ENCODE measurements at regions not wholly inside any gene's neighbourhood (a gene's known extent, or its start where the extent isn't known, plus 50 kb on each side); places are given as distances from the start of the nearest gene placed in this dataset.

DNA sequence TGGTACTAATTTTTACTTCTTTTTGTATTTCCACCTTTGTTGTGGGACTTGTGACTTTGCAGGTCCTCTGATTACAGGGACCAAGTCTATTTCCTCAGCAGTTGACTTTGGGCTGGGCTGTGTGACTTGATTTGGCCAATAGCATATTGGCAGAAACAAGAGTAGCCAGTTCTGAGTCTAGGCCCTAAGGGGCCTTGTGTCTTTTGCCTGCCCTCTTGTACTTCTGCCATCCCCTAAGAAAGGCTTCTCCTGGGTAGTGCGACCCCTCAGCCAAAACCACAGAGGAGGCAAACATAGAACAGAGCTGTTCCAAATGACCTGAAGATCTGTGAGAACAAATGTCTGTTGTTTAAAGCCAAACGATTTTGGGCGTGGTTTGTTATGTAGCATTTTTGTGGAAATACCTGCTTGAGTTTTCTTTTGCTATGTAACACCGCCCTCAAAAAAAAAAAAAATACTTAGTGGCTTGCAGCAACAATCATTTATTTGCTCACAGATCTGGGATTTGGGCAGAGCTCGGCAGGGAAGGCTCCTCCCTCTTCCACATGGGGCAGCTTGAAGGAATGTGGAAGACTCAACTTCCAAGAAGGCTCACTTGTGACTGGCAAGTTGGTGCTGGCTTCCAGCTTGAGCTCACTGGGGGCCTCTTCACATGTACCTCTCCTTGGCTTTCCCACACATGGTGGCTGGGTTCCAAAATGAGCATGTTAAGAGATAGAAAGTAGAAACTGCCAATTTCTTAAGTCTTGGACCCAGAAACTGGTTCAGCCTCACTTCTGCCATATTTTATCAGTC lies 423.0 kb upstream of the CNKSR2 start:
- no peak overlapping the region for H3K27ac ChIP-seq
- no peak for DNase-seq
- no peaks in the 10 kb centered on the region for H3K9me2 ChIP-seq (ENCODE audit: insufficient read depth)
- H3K27me3 ChIP-seq (ENCODE audit: insufficient read depth, low read depth) = no peaks in the 10 kb centered on the region
- H3K4me3 ChIP-seq = no peak overlapping the region
- no peaks in the 10 kb centered on the region for H3K79me2 ChIP-seq (ENCODE audit: low read depth)
- no peak overlapping the region for H2AFZ ChIP-seq
- CTCF ChIA-PET = no interaction called here
- BruUV-seq (replicated peaks) = no TSS peak
- H3F3A ChIP-seq (ENCODE audit: insufficient read depth, low read depth) = no peaks in the 10 kb centered on the region
- H3K4me2 ChIP-seq = no peak overlapping the region
- no peaks in the 10 kb centered on the region for H3K4me1 ChIP-seq (replicated peaks; ENCODE audit: insufficient read depth)
- no peak for TF ChIP-seq EZH2 (IDR thresholded peaks at IDR 0.05; ENCODE audit: low read depth)
- TF ChIP-seq, protein P1, sequence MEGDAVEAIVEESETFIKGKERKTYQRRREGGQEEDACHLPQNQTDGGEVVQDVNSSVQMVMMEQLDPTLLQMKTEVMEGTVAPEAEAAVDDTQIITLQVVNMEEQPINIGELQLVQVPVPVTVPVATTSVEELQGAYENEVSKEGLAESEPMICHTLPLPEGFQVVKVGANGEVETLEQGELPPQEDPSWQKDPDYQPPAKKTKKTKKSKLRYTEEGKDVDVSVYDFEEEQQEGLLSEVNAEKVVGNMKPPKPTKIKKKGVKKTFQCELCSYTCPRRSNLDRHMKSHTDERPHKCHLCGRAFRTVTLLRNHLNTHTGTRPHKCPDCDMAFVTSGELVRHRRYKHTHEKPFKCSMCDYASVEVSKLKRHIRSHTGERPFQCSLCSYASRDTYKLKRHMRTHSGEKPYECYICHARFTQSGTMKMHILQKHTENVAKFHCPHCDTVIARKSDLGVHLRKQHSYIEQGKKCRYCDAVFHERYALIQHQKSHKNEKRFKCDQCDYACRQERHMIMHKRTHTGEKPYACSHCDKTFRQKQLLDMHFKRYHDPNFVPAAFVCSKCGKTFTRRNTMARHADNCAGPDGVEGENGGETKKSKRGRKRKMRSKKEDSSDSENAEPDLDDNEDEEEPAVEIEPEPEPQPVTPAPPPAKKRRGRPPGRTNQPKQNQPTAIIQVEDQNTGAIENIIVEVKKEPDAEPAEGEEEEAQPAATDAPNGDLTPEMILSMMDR (conservative IDR thresholded peaks at IDR 0.05) = no peak
- intact Hi-C loops (cut with micrococcal nuclease; ENCODE audit: unreplicated experiment) = no loop called here
- no peaks in the 10 kb centered on the region for H4K20me1 ChIP-seq (ENCODE audit: insufficient read depth)
- no peaks in the 10 kb centered on the region for H3K36me3 ChIP-seq (ENCODE audit: low read depth)
- H3K9me3 ChIP-seq (ENCODE audit: insufficient read depth, low read depth) = no peaks in the 10 kb centered on the region
- POLR2A ChIA-PET (ENCODE audit: unreplicated experiment) = no interaction called here

GRCh38 chrX:20947411-20947912 lies 426.8 kb upstream of the CNKSR2 start:
- no peak overlapping the region for H3K4me2 ChIP-seq
- H3K36me3 ChIP-seq (ENCODE audit: low read depth) = no peaks in the 10 kb centered on the region
- H3K79me2 ChIP-seq (ENCODE audit: low read depth) = no peaks in the 10 kb centered on the region
- ChIA-PET CTCF (no interaction called here), POLR2A (ENCODE audit: unreplicated experiment) (no interaction called here)
- no peaks in the 10 kb centered on the region for H3K9me3 ChIP-seq (ENCODE audit: insufficient read depth, low read depth)
- no peak overlapping the region for H3K27ac ChIP-seq
- BruUV-seq (replicated peaks) = no TSS peak
- intact Hi-C loops (cut with micrococcal nuclease; ENCODE audit: unreplicated experiment) = no loop called here
- H4K20me1 ChIP-seq (ENCODE audit: insufficient read depth) = no peaks in the 10 kb centered on the region
- no peaks in the 10 kb centered on the region for H3K9me2 ChIP-seq (ENCODE audit: insufficient read depth)
- no peaks in the 10 kb centered on the region for H3K4me1 ChIP-seq (replicated peaks; ENCODE audit: insufficient read depth)
- DNase-seq = no peak
- no peak overlapping the region for H3K4me3 ChIP-seq
- no peaks in the 10 kb centered on the region for H3F3A ChIP-seq (ENCODE audit: insufficient read depth, low read depth)
- no peak overlapping the region for H2AFZ ChIP-seq
- TF ChIP-seq EZH2 (IDR thresholded peaks at IDR 0.05; ENCODE audit: low read depth) = no peak
- TF ChIP-seq, protein P1 (conservative IDR thresholded peaks at IDR 0.05) = no peak
- no peaks in the 10 kb centered on the region for H3K27me3 ChIP-seq (ENCODE audit: insufficient read depth, low read depth)

GRCh38 chrX:20913760-20914159 lies 460.5 kb upstream of the CNKSR2 start:
- Histone ChIP-seq H3F3A (ENCODE audit: insufficient read depth, low read depth) (no peaks in the 10 kb centered on the region), H3K4me3 (no peak overlapping the region), H3K27me3 (ENCODE audit: insufficient read depth, low read depth) (no peaks in the 10 kb centered on the region), H3K79me2 (ENCODE audit: low read depth) (no peaks in the 10 kb centered on the region), H3K4me1 (replicated peaks; ENCODE audit: insufficient read depth) (no peaks in the 10 kb centered on the region), H3K9me3 (ENCODE audit: insufficient read depth, low read depth) (no peaks in the 10 kb centered on the region), H3K9me2 (ENCODE audit: insufficient read depth) (no peaks in the 10 kb centered on the region), H3K36me3 (ENCODE audit: low read depth) (no peaks in the 10 kb centered on the region), H4K20me1 (ENCODE audit: insufficient read depth) (no peaks in the 10 kb centered on the region), H3K27ac (no peak overlapping the region), H3K4me2 (no peak overlapping the region), H2AFZ (no peak overlapping the region)
- intact Hi-C loops (cut with micrococcal nuclease; ENCODE audit: unreplicated experiment) = no loop called here
- ChIA-PET POLR2A (ENCODE audit: unreplicated experiment) (no interaction called here), CTCF (no interaction called here)
- no TSS peak for BruUV-seq (replicated peaks)
- TF ChIP-seq, protein P1 (conservative IDR thresholded peaks at IDR 0.05) = no peak
- TF ChIP-seq EZH2 (IDR thresholded peaks at IDR 0.05; ENCODE audit: low read depth) = no peak
- no peak for DNase-seq

Data from PC-9 (cell line).